ENCODE measurements at regions not wholly inside any gene's neighbourhood (a gene's known extent, or its start where the extent isn't known, plus 50 kb on each side); places are given as distances from the start of the nearest gene placed in this dataset.

- TF ChIP-seq CTCF (conservative IDR thresholded peaks at IDR 0.05; ENCODE audit: low read depth in 2 of 2) (no peak), EZH2phosphoT487 (IDR thresholded peaks at IDR 0.05; ENCODE audit: unreplicated experiment) (no peak)
These were observed 246.8 kb downstream of the ADGRG6 start (continued) for GRCh38 chr6:142548566-142548965.

- no peak overlapping the region; the same call in 1 of the 2 replicates for H2AFZ ChIP-seq
- no peaks in the 10 kb centered on the region for H3K36me3 ChIP-seq (ENCODE audit: insufficient read depth)
- H3F3A ChIP-seq (replicated peaks; ENCODE audit: low read depth), result no peaks in the 10 kb centered on the region
- no peak overlapping the region for H3K4me3 ChIP-seq
- 0 out of 2 replicates have a peak overlapping the region, but pooled peaks have one; percentile 35 for H3K4me2 ChIP-seq
- no peaks in the 10 kb centered on the region for H3K36me3 Mint-ChIP-seq (ENCODE audit: low read depth)
- H3K79me2 ChIP-seq (replicated peaks; ENCODE audit: insufficient read depth), result no peaks in the 10 kb centered on the region
- no peaks in the 10 kb centered on the region for H3K9me3 Mint-ChIP-seq
- no peak overlapping the region for H3K4me3 Mint-ChIP-seq
- DNase-seq (ENCODE audit: low spot score), result no peak
- H4K20me1 ChIP-seq (replicated peaks; ENCODE audit: insufficient read depth), result no peaks in the 10 kb centered on the region
- H3K27ac ChIP-seq (ENCODE audit: low read depth), result no peak overlapping the region
- H3K4me1 Mint-ChIP-seq, result peaks cover 15% of the 10 kb centered on the region
- ATAC-seq, result no peak; the same call in 2 of the 3 replicates
- H3K27me3 ChIP-seq (ENCODE audit: insufficient read depth), result no peaks in the 10 kb centered on the region
- H3K4me1 ChIP-seq (ENCODE audit: insufficient read depth), result peaks cover 12% of the 10 kb centered on the region; the same call in 1 of the 2 replicates
- 0 out of 2 replicates have a peak, but pooled peaks cover 6% of the 10 kb centered on the region for H3K9me2 ChIP-seq (ENCODE audit: insufficient read depth)
- peaks cover 1% of the 10 kb centered on the region for H3K27me3 Mint-ChIP-seq (ENCODE audit: insufficient read depth, low read depth, poor library complexity)
- H3K27ac Mint-ChIP-seq, result no peak overlapping the region
- TF ChIP-seq POLR2AphosphoS5 (IDR thresholded peaks at IDR 0.05; ENCODE audit: low read depth) (no peak), EZH2 (IDR thresholded peaks at IDR 0.05; ENCODE audit: low read depth, unreplicated experiment) (no peak), STAT1 (IDR thresholded peaks at IDR 0.05; ENCODE audit: unreplicated experiment) (no peak), ETS1 (IDR thresholded peaks at IDR 0.05) (no peak), CREB1 (CRISPR knock-in tag; IDR thresholded peaks at IDR 0.05; ENCODE audit: low read depth) (no peak), CTCF (conservative IDR thresholded peaks at IDR 0.05; ENCODE audit: low read depth in 2 of 2) (no peak), NANOG (IDR thresholded peaks at IDR 0.05; ENCODE audit: borderline replicate concordance) (no peak), ZNF462 (CRISPR knock-in tag; IDR thresholded peaks at IDR 0.05) (no peak)
These were observed 248.7 kb downstream of the ADGRG6 start for GRCh38 chr6:142550310-142551063.
